GM12875 (cell line): ENCODE measurements at regions not wholly inside any gene's neighbourhood (a gene's known extent, or its start where the extent isn't known, plus 50 kb on each side); places are given as distances from the start of the nearest gene placed in this dataset.

Experiments used
- H3K4me3 ChIP-seq: one replicate; pipeline ENCODE4 v1.5.1; 2011; ENCODE audit warnings: low read depth, low read length, control low read depth
- TF ChIP-seq, protein P1 (sequence below): IDR thresholded peaks from 2 replicates; pipeline ENCODE4 v1.5.1; 2011; ENCODE audit warnings: low read depth, mild to moderate bottlenecking, control low read depth, inconsistent platforms, low read length, moderate library complexity, borderline replicate concordance; ENCODE audit not compliant: insufficient read depth

DNA sequence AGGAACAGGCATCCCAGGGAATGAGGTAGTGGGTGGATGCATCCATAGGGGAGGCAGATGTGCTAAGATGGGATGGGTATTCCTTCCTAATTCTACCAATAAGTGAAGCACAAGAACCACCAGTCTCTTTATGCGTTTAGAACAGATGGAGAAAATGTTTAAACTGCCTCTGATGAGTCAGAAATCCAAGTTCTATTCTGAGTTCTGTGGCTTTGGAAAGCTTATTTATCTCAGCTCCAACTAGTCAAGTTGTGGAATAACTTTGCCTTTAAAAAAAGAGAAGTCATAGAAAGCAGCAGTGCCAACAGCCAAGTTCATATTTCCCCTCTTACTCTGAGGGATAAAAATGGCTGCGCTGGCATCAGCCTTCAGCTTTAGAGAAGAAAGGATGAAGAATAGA, 761.7 kb downstream of the IGSF11 start:
- no peak overlapping the region for H3K4me3 ChIP-seq
- TF ChIP-seq, protein P1, sequence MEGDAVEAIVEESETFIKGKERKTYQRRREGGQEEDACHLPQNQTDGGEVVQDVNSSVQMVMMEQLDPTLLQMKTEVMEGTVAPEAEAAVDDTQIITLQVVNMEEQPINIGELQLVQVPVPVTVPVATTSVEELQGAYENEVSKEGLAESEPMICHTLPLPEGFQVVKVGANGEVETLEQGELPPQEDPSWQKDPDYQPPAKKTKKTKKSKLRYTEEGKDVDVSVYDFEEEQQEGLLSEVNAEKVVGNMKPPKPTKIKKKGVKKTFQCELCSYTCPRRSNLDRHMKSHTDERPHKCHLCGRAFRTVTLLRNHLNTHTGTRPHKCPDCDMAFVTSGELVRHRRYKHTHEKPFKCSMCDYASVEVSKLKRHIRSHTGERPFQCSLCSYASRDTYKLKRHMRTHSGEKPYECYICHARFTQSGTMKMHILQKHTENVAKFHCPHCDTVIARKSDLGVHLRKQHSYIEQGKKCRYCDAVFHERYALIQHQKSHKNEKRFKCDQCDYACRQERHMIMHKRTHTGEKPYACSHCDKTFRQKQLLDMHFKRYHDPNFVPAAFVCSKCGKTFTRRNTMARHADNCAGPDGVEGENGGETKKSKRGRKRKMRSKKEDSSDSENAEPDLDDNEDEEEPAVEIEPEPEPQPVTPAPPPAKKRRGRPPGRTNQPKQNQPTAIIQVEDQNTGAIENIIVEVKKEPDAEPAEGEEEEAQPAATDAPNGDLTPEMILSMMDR: no peak

DNA sequence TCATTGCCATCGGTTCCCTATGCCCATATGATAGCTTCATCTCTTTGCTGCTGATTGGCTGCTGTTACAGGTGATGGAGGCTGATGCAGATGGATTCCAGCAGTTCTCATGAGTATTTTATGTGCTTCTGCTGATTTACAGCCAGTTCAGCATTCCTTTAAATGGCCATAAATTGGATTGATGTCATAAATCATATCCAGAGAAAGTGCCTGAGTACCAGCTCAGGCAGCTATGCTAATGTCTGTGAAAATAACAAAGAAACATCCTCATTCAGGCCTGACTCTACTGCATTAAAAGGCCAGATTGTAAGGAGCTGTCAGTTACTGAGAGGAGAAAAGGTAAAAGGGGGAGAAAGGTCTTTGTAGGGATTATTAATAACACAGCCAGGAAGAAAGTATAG, 756.8 kb downstream of the IGSF11 start:
- TF ChIP-seq, protein P1: no peak
- no peak overlapping the region for H3K4me3 ChIP-seq

- TF ChIP-seq, protein P1: no peak
- no peak overlapping the region for H3K4me3 ChIP-seq
Measured at GRCh38 chr3:118292841-118293240, 741.8 kb downstream of the IGSF11 start.

- H3K4me3 ChIP-seq: no peak overlapping the region
- TF ChIP-seq, protein P1: no peak
Measured at GRCh38 chr3:118298133-118298532, 736.5 kb downstream of the IGSF11 start.

GRCh38 chr3:118304557-118304956, 730.1 kb downstream of the IGSF11 start:
- H3K4me3 ChIP-seq: no peak overlapping the region
- TF ChIP-seq, protein P1: no peak

GRCh38 chr3:118332699-118333098, 701.9 kb downstream of the IGSF11 start:
- H3K4me3 ChIP-seq: no peak overlapping the region
- TF ChIP-seq, protein P1: no peak

- no peak overlapping the region for H3K4me3 ChIP-seq
- TF ChIP-seq, protein P1: no peak
Measured at GRCh38 chr3:118337649-118338048, 697.0 kb downstream of the IGSF11 start.
